Activated naive CD4-positive, alpha-beta T cell treated with Interleukin-2 at 50 U/mL for 16 hours (primary cell): ENCODE measurements at regions not wholly inside any gene's neighbourhood (a gene's known extent, or its start where the extent isn't known, plus 50 kb on each side); places are given as distances from the start of the nearest gene placed in this dataset.

ENCODE experiments used
- DNase-seq: peaks from one replicate; pipeline ENCODE4 v3.0.0-alpha.2; 2020

DNA sequence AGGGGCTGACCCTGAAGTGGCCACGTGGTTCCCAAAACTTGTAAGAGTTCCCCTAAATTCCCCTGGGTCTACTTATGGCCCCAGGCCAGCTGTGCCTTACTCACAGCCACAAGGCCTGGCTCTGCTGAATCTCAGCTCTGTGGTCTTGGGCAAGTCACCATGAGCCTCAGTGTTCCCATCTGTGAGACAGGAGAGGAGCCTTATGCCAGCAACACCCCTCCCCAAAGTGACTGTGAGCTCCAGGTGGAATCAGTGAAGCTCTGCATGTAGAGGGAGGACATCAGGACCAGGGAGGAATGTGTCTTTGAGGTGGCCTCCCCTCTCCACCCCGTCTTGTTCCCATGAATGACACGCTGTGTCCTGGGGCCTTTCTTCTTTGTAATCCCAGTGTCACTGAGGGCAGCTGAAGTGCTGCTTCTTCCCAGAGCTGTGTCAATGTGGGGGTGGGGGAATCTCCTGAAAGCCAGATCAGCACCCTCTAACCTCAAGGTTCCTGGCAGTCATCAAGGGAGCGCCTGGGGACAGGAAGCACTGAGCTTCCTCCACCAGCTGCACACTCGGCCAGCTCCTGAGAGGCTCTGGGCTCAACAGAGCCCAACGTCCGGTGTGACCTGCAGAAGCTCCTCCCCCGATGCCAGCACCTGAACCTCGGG lies 258.9 kb downstream of the UACA start:
- DNase-seq = no peak

DNA sequence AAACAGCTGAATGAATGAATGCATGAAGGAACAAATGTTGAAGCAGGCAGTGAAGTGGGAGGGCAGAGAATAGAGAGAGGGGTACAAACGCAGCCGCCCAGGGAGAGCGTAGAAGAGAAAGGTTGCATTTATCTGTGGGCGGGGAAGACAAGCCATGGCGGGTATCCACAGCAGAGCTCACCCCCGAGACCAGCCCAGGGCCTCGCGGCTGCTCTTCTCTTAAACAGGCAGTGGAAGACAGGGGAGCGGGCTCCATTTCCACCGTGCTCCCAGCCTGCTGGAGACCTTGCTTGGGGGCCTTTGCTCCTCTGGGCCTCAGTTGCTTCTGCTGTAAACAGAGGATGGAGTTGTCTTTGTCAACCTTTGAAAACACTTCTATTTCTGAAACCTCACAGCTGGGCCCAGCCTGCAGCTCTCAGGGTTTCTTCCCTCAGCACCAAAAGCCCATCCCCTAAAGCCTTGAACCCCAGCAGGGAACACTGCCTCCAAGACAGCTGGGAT lies 259.5 kb downstream of the UACA start:
- DNase-seq = no peak

DNA sequence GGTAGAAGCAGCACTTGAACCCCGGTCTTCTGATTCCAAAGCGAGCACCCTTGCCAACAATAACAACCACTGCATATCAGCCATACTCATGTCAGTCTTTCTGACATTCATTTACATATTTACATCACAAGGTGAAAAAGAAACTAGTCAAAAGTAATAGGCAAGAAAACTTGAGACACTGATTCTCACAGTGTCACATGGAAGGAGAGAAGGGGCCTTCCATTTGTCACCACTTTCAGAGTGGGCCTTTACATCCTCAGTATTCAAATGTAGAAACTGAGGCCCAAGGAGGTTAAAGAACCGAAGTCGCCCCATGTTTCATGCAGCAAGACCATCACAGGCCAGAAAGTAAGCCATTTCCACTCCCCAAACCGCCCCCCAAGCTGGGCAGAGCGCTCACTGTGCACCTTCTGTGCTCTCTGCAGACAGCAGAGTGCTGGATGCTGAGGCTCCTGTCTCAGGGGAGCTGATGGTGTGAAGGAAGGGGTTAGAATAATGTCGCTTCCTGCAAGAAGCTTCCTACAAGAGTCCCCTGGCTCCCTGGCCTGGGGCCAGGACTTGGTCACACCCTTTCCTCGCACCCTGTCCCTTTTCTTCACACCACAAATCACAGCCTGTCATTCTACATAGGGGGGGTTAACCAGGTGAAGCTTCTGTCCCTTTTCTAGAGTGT lies 260.1 kb downstream of the UACA start:
- DNase-seq = no peak

DNA sequence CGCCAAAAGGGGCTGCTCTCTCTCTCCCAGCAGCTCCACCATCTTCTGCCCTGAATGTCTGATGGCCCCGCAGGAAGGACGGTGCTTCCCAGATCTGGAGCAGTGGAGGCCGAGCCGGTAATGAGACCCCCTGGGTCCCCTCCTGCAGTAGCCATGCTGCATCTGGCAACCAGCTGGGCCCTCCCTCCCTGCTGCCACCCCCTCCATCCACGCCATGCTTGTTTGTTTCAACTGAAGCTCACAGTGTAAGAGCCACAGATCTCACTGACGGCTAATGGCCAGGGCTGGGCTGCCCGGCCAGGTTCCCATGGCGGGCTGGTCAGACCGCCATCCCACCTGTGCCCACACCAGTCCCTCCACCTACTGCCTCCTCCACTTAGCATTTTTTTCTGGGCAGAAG lies 260.8 kb downstream of the UACA start:
- no peak for DNase-seq

DNA sequence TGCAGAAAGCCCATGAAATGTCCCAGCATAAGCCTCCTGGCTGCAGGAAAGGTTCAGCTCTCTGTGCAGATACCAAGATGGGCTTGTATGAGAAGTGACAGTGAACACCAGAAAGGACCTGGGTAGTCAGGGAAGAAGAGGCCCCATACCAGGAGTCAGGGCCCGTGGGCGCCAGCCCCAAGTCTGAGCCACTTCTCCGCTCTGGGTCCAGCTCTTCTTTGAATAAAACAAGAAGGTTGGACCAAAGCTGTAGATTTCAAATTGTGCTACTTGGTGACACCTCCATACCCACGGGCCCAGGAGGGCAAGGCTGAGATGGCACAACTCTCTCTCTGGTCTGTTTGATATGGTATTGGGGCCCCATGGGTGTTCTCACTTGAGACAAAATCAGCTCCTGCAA lies 261.5 kb downstream of the UACA start:
- DNase-seq = no peak

DNA sequence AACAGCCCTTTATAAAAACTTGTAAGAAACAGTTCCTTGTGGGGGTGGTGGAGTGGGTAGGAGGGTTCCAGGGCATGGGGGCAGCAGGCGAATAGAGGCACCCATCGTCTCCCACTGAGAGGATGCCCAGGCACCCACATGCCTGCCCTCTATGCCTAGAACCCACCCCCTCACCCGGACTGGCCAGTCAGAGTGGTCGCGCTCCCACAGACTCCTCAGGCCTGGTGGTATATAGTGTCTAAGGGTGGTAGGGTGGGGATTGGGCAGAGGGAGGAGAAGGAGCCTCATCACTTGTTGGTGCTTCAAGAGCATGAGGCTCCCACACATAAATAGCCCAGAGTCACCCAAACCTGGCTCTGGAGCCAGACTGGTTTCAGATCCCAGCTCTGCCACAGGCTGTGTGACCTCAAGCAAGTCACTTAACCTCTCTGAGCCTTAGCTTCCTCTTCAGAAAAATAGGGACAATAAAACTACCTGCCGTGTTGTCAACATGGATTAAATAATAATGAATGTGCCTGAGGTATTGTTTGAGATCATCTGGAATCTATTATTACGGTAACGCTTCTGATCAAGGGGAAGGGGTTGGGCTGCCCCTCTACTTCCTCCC lies 262.1 kb downstream of the UACA start:
- DNase-seq = no peak

DNA sequence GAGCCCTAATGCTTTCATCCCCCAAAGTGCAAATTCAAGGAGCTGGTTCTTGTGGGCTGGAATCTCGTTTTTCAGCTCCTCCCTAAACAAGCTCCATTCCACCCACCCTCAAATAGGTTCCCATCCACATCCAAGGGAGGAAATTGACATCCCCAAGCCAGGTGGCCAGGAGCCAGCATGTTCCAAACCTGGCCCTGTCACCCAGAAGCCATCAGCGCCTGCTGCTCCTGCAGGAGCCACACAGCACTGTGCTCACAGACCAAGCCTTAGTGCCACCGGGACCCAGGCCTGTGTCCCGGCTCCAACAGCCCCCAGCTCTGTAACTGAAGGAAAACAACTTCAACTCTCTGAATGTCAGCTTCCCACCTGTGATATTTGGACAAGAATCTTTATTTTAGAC lies 263.6 kb downstream of the UACA start:
- no peak for DNase-seq

DNA sequence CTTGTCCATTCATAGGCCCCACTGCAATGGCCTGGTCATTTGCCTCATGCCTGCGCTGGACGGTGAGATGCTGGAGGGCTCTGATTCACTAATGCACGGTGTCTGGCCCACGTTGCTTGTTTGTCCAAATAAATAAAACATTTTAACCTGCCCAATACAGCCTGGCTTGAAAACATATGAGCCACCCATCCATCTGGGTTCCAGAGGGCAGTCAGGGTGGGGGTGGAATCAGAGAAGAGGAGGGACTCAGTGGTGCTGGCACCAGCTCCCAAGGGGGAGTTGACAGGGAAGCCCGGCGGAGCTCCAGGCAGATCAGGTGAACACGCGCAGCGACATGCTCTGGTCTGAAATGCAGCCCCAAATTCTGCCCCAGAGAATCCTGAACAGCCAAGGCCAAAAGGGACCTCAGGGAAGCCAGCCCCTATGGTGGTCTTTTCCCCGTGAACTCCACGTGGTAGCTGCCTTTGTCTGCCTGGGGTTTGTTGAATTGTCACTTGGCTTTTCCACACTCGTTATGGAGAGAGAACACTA lies 265.2 kb downstream of the UACA start:
- no peak for DNase-seq

DNA sequence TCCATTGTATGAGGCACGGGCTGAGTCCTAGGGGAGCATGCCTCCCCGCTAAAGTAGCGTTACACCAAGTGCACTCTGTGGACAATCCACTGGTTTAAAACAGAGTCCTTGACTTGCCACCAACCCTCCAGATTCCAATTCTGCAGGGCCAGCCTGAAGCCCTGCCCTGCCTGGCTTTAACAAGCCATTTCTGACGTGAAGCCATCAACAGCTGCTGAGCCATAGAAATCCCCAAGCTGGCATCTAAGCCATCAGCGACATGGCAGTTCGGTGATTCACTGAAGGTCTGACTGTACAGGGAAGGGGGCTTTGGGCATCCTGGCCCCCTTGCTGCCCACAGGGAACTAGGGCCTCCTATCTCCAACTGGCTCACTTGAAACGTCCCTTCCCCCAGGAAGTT lies 265.7 kb downstream of the UACA start:
- no peak for DNase-seq

DNA sequence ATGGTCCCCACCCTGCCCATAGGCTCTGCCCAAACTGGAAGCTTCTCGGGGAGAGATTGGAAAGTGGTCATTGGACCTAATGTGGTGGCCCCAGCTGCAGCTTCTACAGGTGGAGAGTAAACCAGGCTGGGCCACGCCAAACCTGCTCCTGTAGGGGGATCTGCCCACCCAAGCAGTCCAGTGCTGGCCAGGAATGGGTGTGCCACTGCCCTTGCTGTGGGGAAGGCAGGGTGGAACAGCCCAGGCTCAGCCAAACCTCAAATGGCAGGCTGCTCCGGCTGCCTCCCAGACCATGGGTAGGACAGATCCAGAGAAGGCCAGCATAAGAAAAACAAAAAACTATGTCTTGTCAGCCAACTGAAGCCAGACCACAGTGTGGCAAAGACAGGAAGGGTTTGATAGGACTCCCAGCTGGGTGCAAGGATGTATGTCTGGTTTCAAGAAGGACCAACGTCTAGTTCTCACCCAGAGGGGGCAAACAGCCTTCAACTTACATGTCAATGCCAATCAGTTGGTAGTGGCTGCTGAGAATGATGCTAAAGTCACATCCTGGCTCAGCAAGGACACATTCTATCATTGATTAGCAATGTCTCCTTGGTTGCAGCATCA lies 267.3 kb downstream of the UACA start:
- DNase-seq = no peak

DNA sequence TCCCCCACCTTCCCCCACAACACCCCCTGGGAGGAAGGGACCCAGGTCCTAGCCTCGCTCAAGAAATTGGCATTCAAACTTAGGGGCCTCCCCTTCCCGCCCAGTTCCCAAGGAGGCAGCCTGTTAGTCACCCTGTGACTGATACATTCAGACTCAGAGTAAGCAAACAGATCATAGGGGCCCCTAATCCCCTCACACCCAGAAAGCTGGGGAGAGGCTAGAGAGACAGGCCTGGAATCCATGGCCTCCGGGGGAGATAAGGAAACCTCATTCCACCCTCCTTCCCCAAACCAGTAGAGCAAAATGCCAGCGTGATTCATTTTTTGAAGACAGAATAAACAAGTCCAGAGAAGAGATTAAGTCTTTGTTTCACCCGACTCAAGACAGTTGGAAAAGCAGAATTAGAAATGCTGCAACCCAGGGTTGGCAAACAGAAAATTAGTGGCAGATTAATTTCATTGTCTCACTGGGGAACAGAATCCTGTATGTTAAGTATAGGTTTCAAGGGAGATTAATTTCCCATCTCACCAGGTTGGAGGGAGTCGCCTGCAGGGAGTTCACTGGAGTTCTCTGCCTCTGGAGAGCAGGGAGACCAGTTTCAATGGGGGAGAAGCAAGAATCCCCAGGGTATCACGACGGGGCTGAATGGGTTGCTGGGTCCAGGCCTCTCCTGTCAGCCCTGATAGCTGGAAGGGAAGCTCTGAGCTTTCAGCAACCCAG lies 268.3 kb downstream of the UACA start:
- DNase-seq = peak; percentile 43

DNA sequence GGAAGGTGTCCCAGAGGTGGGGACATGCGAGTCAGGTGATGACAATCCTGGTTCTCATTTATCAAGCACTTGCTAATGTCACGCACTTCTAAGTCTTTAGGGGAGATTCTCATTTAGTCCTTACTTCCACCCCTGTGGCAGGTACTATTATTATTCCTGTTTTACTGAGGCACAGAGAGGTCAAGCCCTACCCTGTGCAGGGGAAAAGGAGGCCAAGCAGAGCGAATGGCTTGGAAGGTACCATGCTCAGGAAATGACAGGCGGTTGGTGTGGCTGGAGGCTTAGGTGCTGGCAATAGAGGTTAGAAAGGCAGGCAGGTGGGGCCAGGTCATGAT lies 268.9 kb downstream of the UACA start:
- no peak for DNase-seq

DNA sequence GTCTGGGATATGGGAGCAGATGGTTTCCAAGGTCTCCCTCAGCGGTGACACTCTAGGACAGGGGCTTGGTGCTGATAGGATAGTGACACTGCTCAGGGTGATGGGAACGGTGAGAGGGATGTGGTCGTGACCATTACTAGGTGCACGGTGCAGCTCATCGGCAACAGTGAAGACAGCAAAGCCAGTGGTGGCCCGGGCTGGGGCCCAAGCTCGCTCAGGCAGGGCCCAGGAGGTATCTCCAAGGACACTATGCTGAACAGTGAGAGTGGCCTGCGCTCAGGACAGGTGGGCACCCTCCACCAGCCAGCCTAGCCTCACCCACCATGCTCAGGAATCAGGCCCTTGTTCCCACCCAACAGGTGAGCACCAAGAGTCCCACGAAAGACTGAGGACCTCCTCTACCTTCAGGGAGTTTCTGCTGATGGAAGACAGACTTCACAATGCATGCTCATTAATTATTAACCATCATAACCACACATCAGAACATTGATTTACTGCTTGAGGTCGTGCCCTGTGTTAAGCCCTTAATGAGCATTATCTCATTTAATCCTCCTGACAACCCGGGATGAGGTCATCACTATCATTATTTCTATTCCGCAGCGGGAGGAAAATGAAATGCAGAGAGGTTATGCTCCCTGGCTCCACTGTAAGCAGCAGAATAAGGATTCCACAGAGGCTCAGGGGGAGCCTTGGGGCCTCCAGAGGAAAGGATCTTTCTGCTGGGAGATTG lies 269.4 kb downstream of the UACA start:
- DNase-seq = no peak

DNA sequence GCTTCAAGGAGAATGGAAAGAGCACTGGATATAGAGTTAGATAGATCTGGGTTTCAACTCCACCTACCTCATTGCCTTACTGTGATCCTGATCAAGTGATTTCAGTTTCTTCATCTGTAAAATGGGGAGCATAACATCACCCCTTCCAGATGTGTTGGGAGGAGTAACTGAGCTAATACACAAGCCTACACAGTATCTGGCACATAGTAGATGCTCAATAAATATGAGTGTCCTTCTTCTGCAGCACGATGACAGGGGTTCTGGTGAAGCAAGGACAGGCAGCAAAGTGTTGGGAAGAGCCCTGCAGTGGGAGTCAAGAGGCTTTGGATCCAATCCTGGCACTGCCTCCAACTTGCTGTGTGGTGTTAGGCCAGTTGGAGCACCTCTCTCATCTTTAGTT lies 270.0 kb downstream of the UACA start:
- DNase-seq = no peak

DNA sequence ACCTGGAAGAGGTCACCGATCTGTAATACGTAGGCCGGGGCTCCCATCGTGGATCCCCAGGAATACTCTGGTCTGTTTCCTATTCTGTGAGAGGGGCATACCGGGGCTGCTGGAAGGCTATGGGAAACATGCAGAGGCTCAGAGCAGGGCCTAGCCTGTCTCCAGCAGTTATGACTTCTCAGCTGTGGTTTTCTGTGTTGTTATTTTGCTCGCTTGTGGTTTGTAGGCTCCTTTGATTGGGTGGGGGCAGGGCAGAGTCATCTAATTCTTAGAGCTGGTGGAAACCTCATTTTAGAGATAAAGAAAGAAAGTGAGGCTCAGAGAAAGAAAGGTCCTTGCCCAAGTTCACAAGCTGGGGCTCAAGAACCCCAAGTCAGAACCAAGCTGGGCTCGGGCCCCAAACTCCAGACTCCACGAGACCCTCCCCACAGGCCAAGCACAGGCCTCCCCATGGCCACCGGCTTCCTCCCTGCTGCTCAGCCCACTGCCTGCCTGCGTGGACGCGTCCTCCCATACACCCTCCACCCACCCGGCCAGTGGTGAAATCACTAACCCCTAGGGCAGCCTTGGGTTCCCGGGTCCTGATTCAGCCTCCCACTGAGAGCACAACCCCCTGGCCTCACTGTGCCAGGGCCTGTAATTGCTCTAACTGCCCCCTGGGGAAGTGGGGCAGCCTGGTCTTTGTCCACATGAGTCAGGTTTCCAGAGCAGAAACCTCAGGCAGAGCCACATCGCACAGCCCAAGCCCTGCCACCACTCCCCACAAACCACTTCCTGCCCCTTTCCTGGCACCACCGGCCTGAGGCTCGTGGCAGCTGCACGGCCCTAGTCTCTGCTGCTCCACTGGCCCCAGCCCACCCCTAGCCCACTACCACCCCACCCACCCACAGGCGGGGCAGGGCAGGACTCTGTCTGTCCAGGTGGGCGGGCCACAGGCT lies 270.8 kb downstream of the UACA start:
- DNase-seq = peak; percentile 85

DNA sequence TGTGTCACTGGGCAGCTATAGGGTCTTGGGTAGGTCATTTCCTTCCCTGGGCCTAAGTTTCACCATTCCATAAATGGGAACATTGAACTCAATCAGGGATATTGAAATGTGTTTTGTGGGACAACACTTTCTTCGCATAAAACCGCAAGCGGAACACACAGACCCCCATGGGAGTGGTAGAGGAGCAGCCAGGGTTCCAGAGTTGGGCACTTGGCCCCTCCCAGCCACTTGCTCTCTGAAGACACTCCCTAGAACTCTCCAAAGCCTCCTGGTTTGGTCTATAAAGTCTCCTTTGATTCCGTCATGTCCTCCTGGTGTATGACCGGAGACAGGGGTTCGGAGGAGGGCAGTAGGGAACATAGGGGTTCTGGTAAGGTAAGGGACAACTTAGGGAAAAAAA lies 271.7 kb downstream of the UACA start:
- DNase-seq = no peak

DNA sequence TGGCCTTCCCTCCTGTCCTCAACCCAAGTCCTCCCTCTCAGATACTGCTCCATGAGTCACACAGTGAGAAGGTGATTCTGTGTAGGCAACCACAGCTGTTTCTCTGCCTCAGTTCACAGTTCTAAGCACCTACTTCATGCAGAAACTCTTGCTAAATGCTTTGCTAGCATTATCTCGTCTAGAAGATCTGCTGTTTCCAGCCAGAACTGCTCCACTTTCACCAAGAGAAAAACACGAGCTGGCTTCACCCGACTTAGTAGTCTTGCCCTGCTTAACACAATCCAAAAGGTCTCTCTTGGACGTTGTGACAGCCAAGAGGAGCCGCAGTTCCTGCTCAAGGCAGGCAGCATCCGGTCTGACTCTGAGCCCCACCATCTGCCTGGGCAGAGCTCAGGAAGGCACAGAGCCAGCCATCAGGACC lies 272.1 kb downstream of the UACA start:
- peak; percentile 21 for DNase-seq

DNA sequence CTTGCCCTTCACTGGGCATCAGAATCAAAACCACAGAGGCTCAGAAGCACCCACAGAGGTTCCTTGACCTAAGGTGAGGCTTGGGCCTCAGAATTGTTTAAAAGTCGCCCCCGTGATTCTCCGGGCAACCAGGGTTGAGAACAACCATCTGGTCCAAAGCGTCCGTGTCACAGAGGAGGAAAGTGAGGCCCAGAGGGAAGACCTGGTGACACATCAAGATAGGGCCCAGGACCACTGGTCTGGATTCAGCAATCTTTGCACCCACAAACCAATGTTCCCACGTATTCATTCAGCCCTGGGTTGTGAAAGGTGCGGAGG lies 272.6 kb downstream of the UACA start:
- DNase-seq = no peak

DNA sequence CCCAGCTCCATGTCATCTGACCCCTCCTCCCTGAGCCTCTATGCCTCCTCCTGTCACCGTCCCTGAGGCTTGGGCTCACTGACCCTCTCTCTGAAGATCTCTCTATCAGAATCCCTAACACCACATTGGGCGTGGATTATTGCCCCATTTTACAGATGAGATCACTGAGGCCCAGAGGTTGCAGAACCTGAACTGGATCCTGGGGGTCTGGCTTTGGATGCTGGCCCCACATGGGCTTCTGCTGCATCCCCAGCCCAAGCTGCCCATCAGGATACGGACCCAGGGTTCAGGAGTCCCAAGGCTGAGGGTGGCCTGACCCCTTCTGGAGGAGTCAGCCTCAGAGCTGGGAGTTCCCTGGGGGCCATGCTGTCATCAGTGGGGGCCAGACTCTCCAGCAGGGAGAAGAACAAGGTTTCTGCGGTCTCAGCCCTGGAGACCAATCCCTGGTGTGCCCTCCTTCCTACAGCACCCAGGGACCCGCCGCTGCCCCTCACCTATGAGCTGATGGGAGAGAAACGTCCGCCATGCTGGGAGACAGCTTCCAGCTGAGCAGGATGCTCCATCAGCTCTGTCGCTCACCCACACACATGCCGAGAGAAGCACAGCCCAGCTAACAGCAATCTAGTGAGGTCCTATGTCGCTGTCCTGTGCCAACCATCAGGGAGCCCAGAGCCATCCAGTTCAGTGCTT lies 273.1 kb downstream of the UACA start:
- no peak for DNase-seq

DNA sequence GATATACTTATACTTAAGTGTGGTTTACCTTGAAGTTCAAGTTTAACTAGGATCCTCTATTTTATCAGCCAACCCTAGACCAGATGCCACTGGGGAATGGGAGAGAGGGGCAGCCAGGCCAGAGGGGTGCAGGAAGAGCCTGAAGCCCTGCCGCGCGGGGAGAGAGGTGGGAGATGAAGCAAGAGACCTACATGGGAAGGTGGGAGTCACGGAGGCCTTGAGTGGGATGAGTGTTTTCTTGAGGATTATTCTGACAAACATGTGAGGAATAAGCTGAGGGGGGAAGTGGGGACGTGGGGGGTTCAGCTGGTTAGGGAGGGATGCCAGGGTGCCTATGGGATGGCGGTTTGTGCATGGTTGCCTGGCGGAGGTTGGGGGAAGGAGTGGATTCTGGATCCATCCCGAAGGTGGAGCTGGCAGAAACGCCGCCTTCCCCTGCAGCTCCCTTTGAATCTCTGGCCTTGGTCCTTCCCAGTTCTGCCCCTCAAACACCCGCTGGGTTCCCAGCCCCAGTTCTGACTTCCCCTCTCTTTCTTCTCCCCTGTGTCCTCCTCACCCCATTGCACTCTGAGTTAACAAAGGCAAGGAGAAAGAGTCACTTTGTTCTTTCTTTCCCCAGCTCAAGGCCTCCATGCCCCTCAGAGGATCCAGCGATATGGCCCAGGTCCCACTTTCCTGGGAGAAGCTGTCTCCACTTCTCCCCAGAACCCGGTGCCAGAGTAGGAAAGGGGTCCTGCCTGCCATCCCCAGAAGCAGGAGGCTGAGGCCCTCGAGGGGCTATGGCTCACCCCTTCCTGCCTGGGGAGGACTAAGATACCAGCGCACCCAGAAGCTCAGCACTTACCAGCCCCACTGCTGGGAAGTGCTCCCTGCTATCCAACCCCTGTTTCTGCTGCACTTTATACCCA lies 274.2 kb downstream of the UACA start:
- DNase-seq = no peak
